ENCODE measurements at regions not wholly inside any gene's neighbourhood (a gene's known extent, or its start where the extent isn't known, plus 50 kb on each side); places are given as distances from the start of the nearest gene placed in this dataset.

- no peak overlapping the region for H3K27ac ChIP-seq (ENCODE audit: control insufficient read depth, insufficient read depth, low read length)
- no peaks in the 10 kb centered on the region for H3K36me3 ChIP-seq (ENCODE audit: control insufficient read depth in 2 of 2, extremely low read depth in 1 of 2, insufficient read depth in 2 of 2, low read length in 2 of 2)
- dilution Hi-C loops (cut with MboI; ENCODE audit: extremely low pct_ligation_motif_present, low sequenced_read_pairs), result no loop called here
- DNase-seq (ENCODE audit: low read depth, low spot score), result peak; percentile 50
- H3K4me3 ChIP-seq (ENCODE audit: control insufficient read depth in 2 of 3, extremely low read depth in 1 of 3, insufficient read depth in 2 of 3, low read depth in 1 of 3, low read length in 3 of 3), result no peak overlapping the region
- H3K27me3 ChIP-seq (ENCODE audit: control insufficient read depth, extremely low read depth, insufficient read depth, low read length), result no peaks in the 10 kb centered on the region
- H2AFZ ChIP-seq (ENCODE audit: control insufficient read depth, low read length), result no peak overlapping the region
- FAIRE-seq, result peak; percentile 69
- peaks cover 4% of the 10 kb centered on the region for H3K4me1 ChIP-seq (ENCODE audit: control insufficient read depth, extremely low read depth, insufficient read depth, low read length)
- no peak for TF ChIP-seq EZH2 (IDR thresholded peaks at IDR 0.05; ENCODE audit: low read length)
- no peaks in the 10 kb centered on the region for H3K9me3 ChIP-seq (ENCODE audit: control insufficient read depth, low read depth, low read length)
- H3K79me2 ChIP-seq (ENCODE audit: control insufficient read depth, insufficient read depth, low read length), result no peaks in the 10 kb centered on the region
- no peaks in the 10 kb centered on the region for H3K9me1 ChIP-seq (ENCODE audit: control insufficient read depth, extremely low read depth, insufficient read depth, low read length)
- H3K9ac ChIP-seq (ENCODE audit: control insufficient read depth, extremely low read depth, insufficient read depth, low read length), result no peak overlapping the region
- H3K4me2 ChIP-seq (ENCODE audit: control insufficient read depth, extremely low read depth, insufficient read depth, low read depth, low read length), result no peak overlapping the region
- no peaks in the 10 kb centered on the region for H4K20me1 ChIP-seq (ENCODE audit: control insufficient read depth, extremely low read depth, insufficient read depth, low read length)
Measured at GRCh38 chr6:87756858-87757257, 54.8 kb upstream of the AKIRIN2 start.

DNA sequence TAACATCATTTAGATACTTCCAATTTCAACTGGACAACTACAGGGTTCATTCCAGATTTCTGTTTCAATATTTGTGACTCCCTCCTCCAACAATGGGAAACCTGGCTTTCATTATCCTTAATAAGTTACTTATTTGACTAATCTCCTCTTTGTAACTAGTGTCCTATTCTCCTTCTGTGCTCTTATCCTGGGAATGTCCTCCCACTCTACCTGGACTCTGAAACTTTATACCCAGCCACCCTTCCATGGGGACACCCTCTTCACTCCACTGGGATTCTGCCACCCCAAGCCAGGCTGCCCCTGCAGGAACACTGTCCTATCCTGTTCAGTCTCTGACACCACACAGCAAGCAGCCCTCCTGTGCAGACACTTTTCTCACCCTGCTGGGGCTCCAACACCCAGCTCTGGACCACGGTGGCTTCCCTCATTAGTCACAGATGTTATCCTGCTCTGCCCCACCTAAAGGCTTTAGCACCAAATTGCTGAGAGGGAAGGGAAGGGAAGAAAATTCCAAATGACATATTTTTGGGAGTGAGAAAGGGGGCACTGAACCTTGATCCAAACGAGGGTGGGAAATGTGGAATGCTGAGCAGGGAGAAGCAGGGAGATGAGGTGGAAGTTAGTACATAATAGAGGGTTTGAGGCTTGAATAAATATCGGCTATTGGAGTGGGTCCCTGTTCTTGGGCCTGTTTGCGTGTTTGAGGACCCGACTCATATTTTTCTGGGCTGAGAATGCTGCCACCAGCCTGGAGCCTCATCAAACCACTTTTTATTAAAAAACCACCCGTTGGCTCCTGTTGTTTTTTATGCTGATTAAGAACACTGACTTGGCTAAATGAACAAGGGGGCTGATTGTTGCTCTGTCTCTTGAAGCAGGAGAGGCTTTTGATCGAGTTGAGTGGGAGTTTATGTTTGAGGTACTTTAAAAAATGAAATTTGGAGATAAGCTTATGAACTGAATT, 54.0 kb upstream of the AKIRIN2 start:
- FAIRE-seq (no peak), DNase-seq (ENCODE audit: low read depth, low spot score) (no peak)
- dilution Hi-C loops (cut with MboI; ENCODE audit: extremely low pct_ligation_motif_present, low sequenced_read_pairs), result no loop called here
- Histone ChIP-seq H3K79me2 (ENCODE audit: control insufficient read depth, insufficient read depth, low read length) (no peaks in the 10 kb centered on the region), H3K4me3 (ENCODE audit: control insufficient read depth in 2 of 3, extremely low read depth in 1 of 3, insufficient read depth in 2 of 3, low read depth in 1 of 3, low read length in 3 of 3) (no peak overlapping the region), H3K4me1 (ENCODE audit: control insufficient read depth, extremely low read depth, insufficient read depth, low read length) (peaks cover 4% of the 10 kb centered on the region), H3K36me3 (ENCODE audit: control insufficient read depth in 2 of 2, extremely low read depth in 1 of 2, insufficient read depth in 2 of 2, low read length in 2 of 2) (no peaks in the 10 kb centered on the region), H3K27ac (ENCODE audit: control insufficient read depth, insufficient read depth, low read length) (no peak overlapping the region), H4K20me1 (ENCODE audit: control insufficient read depth, extremely low read depth, insufficient read depth, low read length) (no peaks in the 10 kb centered on the region), H3K9me1 (ENCODE audit: control insufficient read depth, extremely low read depth, insufficient read depth, low read length) (no peaks in the 10 kb centered on the region), H3K9ac (ENCODE audit: control insufficient read depth, extremely low read depth, insufficient read depth, low read length) (no peak overlapping the region), H3K9me3 (ENCODE audit: control insufficient read depth, low read depth, low read length) (no peaks in the 10 kb centered on the region), H3K4me2 (ENCODE audit: control insufficient read depth, extremely low read depth, insufficient read depth, low read depth, low read length) (no peak overlapping the region), H2AFZ (ENCODE audit: control insufficient read depth, low read length) (no peak overlapping the region), H3K27me3 (ENCODE audit: control insufficient read depth, extremely low read depth, insufficient read depth, low read length) (no peaks in the 10 kb centered on the region)
- TF ChIP-seq, protein P1, sequence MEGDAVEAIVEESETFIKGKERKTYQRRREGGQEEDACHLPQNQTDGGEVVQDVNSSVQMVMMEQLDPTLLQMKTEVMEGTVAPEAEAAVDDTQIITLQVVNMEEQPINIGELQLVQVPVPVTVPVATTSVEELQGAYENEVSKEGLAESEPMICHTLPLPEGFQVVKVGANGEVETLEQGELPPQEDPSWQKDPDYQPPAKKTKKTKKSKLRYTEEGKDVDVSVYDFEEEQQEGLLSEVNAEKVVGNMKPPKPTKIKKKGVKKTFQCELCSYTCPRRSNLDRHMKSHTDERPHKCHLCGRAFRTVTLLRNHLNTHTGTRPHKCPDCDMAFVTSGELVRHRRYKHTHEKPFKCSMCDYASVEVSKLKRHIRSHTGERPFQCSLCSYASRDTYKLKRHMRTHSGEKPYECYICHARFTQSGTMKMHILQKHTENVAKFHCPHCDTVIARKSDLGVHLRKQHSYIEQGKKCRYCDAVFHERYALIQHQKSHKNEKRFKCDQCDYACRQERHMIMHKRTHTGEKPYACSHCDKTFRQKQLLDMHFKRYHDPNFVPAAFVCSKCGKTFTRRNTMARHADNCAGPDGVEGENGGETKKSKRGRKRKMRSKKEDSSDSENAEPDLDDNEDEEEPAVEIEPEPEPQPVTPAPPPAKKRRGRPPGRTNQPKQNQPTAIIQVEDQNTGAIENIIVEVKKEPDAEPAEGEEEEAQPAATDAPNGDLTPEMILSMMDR (optimal IDR thresholded peaks at IDR 0.05 in 1 of 3, IDR thresholded peaks at IDR 0.05 in 1 of 3, conservative IDR thresholded peaks at IDR 0.05 in 1 of 3; ENCODE audit: extremely low read depth in 1 of 3, insufficient read depth in 2 of 3, low read length in 3 of 3), result no peak
- TF ChIP-seq EZH2 (IDR thresholded peaks at IDR 0.05; ENCODE audit: low read length), result no peak
